GM23338 (cell line): ENCODE measurements at regions not wholly inside any gene's neighbourhood (a gene's known extent, or its start where the extent isn't known, plus 50 kb on each side); places are given as distances from the start of the nearest gene placed in this dataset.

ENCODE experiments used
- CREB1 ChIP-seq: fragments of 250-450 bp; sonication (Bioruptor Pico); IDR thresholded peaks from 2 replicates; pipeline ENCODE4 v1.5.0; 2020; ENCODE audit warnings: low read depth, mild to moderate bottlenecking, moderate library complexity
- EZH2 ChIP-seq: fragments of 200-600 bp; sonication (generic); IDR thresholded peaks from one replicate; pipeline ENCODE4 v1.8.0; 2017; ENCODE audit warnings: antibody characterized with exemption, mild to moderate bottlenecking, low read depth; ENCODE audit not compliant: unreplicated experiment
- EZH2phosphoT487 ChIP-seq: fragments of 200-600 bp; sonication (generic); IDR thresholded peaks from one replicate; pipeline ENCODE4 v1.8.1; 2018; ENCODE audit warnings: antibody characterized with exemption; ENCODE audit not compliant: unreplicated experiment
- JUNB ChIP-seq: IDR thresholded peaks from one replicate; pipeline ENCODE4 v1.6.1; 2016; ENCODE audit warnings: antibody characterized with exemption; ENCODE audit not compliant: unreplicated experiment
- NANOG ChIP-seq: IDR thresholded peaks from 2 replicates; pipeline ENCODE4 v1.6.1; 2016; ENCODE audit warnings: antibody characterized with exemption, borderline replicate concordance
- POLR2AphosphoS5 ChIP-seq: IDR thresholded peaks from 2 replicates; pipeline ENCODE4 v1.6.1; 2016; ENCODE audit warnings: antibody characterized with exemption, low read depth
- STAT1 ChIP-seq: IDR thresholded peaks from one replicate; pipeline ENCODE4 v1.6.1; 2016; ENCODE audit warnings: antibody characterized with exemption; ENCODE audit not compliant: unreplicated experiment
- ZNF114 ChIP-seq: fragments of 250-450 bp; sonication (Bioruptor Pico); IDR thresholded peaks from 2 replicates; pipeline ENCODE4 v1.5.0; 2020; ENCODE audit warnings: mild to moderate bottlenecking, moderate library complexity
- ZNF331 ChIP-seq: fragments of 250-450 bp; sonication (Bioruptor Pico); IDR thresholded peaks from 2 replicates; pipeline ENCODE4 v1.5.0; 2020; ENCODE audit warnings: low read depth, mild to moderate bottlenecking, moderate library complexity
- TF ChIP-seq, protein P1 (sequence below), 2 experiments: fragments of 200-600 bp in 1 of 2; sonication (generic) in 1 of 2; conservative IDR thresholded peaks; 2 replicates each; pipeline versions ENCODE4 v1.5.1 to v1.6.1; 2016 to 2017; ENCODE audit warnings: antibody characterized with exemption in 2 of 2, low read depth in 2 of 2, mild to moderate bottlenecking in 2 of 2, moderate library complexity in 1 of 2
- TF ChIP-seq, protein P2 (sequence below): IDR thresholded peaks from one replicate; pipeline ENCODE4 v1.6.1; 2018; ENCODE audit warnings: antibody characterized with exemption; ENCODE audit not compliant: unreplicated experiment
- TF ChIP-seq, protein P3 (sequence below): fragments of 250-450 bp; sonication (Bioruptor Pico); IDR thresholded peaks from 2 replicates; pipeline ENCODE4 v1.5.0; 2020; ENCODE audit warnings: mild to moderate bottlenecking, moderate library complexity

DNA sequence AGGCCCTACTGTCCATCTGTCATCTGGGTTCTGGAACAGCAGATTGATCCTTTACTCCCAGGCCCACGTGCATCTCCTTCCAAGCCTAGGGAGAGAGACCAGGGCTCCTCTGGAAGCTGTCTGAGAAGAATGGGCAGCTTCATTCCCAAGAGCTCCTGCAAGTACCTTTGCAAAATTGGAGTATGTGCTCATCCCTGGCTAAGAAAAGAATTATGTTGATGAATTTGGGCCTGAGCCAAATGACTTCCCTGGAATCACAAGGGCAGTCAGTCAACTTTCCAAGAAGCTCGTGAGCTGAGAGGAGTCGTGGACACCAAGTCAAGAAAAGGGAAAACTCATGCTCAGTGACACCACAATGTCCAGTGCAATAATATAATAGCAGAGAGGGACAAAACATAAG, 54.6 kb upstream of the AKAP12 start:
- TF ChIP-seq ZNF114 (CRISPR knock-in tag) (no peak), STAT1 (no peak), EZH2phosphoT487 (no peak), EZH2 (no peak), CREB1 (CRISPR knock-in tag) (no peak), ZNF331 (CRISPR knock-in tag) (no peak), POLR2AphosphoS5 (no peak), JUNB (no peak), NANOG (no peak)
- TF ChIP-seq, protein P1, sequence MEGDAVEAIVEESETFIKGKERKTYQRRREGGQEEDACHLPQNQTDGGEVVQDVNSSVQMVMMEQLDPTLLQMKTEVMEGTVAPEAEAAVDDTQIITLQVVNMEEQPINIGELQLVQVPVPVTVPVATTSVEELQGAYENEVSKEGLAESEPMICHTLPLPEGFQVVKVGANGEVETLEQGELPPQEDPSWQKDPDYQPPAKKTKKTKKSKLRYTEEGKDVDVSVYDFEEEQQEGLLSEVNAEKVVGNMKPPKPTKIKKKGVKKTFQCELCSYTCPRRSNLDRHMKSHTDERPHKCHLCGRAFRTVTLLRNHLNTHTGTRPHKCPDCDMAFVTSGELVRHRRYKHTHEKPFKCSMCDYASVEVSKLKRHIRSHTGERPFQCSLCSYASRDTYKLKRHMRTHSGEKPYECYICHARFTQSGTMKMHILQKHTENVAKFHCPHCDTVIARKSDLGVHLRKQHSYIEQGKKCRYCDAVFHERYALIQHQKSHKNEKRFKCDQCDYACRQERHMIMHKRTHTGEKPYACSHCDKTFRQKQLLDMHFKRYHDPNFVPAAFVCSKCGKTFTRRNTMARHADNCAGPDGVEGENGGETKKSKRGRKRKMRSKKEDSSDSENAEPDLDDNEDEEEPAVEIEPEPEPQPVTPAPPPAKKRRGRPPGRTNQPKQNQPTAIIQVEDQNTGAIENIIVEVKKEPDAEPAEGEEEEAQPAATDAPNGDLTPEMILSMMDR (conservative IDR thresholded peaks at IDR 0.05; ENCODE audit: low read depth in 2 of 2): no peak
- TF ChIP-seq, protein P2, sequence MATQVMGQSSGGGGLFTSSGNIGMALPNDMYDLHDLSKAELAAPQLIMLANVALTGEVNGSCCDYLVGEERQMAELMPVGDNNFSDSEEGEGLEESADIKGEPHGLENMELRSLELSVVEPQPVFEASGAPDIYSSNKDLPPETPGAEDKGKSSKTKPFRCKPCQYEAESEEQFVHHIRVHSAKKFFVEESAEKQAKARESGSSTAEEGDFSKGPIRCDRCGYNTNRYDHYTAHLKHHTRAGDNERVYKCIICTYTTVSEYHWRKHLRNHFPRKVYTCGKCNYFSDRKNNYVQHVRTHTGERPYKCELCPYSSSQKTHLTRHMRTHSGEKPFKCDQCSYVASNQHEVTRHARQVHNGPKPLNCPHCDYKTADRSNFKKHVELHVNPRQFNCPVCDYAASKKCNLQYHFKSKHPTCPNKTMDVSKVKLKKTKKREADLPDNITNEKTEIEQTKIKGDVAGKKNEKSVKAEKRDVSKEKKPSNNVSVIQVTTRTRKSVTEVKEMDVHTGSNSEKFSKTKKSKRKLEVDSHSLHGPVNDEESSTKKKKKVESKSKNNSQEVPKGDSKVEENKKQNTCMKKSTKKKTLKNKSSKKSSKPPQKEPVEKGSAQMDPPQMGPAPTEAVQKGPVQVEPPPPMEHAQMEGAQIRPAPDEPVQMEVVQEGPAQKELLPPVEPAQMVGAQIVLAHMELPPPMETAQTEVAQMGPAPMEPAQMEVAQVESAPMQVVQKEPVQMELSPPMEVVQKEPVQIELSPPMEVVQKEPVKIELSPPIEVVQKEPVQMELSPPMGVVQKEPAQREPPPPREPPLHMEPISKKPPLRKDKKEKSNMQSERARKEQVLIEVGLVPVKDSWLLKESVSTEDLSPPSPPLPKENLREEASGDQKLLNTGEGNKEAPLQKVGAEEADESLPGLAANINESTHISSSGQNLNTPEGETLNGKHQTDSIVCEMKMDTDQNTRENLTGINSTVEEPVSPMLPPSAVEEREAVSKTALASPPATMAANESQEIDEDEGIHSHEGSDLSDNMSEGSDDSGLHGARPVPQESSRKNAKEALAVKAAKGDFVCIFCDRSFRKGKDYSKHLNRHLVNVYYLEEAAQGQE: no peak
- TF ChIP-seq, protein P3, sequence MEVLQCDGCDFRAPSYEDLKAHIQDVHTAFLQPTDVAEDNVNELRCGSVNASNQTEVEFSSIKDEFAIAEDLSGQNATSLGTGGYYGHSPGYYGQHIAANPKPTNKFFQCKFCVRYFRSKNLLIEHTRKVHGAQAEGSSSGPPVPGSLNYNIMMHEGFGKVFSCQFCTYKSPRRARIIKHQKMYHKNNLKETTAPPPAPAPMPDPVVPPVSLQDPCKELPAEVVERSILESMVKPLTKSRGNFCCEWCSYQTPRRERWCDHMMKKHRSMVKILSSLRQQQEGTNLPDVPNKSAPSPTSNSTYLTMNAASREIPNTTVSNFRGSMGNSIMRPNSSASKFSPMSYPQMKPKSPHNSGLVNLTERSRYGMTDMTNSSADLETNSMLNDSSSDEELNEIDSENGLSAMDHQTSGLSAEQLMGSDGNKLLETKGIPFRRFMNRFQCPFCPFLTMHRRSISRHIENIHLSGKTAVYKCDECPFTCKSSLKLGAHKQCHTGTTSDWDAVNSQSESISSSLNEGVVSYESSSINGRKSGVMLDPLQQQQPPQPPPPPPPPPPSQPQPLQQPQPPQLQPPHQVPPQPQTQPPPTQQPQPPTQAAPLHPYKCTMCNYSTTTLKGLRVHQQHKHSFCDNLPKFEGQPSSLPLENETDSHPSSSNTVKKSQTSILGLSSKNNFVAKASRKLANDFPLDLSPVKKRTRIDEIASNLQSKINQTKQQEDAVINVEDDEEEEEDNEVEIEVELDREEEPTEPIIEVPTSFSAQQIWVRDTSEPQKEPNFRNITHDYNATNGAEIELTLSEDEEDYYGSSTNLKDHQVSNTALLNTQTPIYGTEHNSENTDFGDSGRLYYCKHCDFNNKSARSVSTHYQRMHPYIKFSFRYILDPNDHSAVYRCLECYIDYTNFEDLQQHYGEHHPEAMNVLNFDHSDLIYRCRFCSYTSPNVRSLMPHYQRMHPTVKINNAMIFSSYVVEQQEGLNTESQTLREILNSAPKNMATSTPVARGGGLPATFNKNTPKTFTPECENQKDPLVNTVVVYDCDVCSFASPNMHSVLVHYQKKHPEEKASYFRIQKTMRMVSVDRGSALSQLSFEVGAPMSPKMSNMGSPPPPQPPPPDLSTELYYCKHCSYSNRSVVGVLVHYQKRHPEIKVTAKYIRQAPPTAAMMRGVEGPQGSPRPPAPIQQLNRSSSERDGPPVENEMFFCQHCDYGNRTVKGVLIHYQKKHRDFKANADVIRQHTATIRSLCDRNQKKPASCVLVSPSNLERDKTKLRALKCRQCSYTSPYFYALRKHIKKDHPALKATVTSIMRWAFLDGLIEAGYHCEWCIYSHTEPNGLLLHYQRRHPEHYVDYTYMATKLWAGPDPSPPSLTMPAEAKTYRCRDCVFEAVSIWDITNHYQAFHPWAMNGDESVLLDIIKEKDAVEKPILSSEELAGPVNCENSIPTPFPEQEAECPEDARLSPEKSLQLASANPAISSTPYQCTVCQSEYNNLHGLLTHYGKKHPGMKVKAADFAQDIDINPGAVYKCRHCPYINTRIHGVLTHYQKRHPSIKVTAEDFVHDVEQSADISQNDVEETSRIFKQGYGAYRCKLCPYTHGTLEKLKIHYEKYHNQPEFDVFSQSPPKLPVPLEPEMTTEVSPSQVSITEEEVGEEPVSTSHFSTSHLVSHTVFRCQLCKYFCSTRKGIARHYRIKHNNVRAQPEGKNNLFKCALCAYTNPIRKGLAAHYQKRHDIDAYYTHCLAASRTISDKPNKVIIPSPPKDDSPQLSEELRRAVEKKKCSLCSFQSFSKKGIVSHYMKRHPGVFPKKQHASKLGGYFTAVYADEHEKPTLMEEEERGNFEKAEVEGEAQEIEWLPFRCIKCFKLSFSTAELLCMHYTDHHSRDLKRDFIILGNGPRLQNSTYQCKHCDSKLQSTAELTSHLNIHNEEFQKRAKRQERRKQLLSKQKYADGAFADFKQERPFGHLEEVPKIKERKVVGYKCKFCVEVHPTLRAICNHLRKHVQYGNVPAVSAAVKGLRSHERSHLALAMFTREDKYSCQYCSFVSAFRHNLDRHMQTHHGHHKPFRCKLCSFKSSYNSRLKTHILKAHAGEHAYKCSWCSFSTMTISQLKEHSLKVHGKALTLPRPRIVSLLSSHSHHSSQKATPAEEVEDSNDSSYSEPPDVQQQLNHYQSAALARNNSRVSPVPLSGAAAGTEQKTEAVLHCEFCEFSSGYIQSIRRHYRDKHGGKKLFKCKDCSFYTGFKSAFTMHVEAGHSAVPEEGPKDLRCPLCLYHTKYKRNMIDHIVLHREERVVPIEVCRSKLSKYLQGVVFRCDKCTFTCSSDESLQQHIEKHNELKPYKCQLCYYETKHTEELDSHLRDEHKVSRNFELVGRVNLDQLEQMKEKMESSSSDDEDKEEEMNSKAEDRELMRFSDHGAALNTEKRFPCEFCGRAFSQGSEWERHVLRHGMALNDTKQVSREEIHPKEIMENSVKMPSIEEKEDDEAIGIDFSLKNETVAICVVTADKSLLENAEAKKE (CRISPR knock-in tag): no peak
